Activated B cell treated with CpG ODN at 0.5 μM for 24 hours (primary cell): ENCODE measurements at regions not wholly inside any gene's neighbourhood (a gene's known extent, or its start where the extent isn't known, plus 50 kb on each side); places are given as distances from the start of the nearest gene placed in this dataset.

ENCODE experiments used
- ATAC-seq: fragments of 200-7000 bp; cut with Tn5 transposase; one replicate; pipeline ENCODE4 v1.10.0; 2021; ENCODE audit warnings: low read depth, mild to moderate bottlenecking, moderate library complexity
- CTCF ChIA-PET: fragments of 350-600 bp; sonication (Branson Sonifier 250); formaldehyde crosslinking; loops from one replicate; lab custom pipeline; 2021; ENCODE audit warnings: antibody characterized with exemption; lab: Charles Lee
- POLR2A ChIA-PET: fragments of 350-600 bp; sonication (Branson Sonifier 250); formaldehyde crosslinking; loops from one replicate; lab custom pipeline; 2021; ENCODE audit warnings: antibody characterized with exemption; lab: Charles Lee
- DNase-seq: peaks from one replicate; pipeline ENCODE4 v3.0.0; 2022
- H3K27ac Mint-ChIP-seq: one replicate; pipeline ENCODE4 v1.8.0; 2020; ENCODE audit warnings: mixed read lengths
- H3K27me3 Mint-ChIP-seq: one replicate; pipeline ENCODE4 v1.8.0; 2021; ENCODE audit warnings: mixed read lengths
- H3K36me3 Mint-ChIP-seq: one replicate; pipeline ENCODE4 v1.8.0; 2021; ENCODE audit warnings: low read depth, mixed read lengths
- H3K4me1 Mint-ChIP-seq: one replicate; pipeline ENCODE4 v1.8.0; 2021; ENCODE audit warnings: mixed read lengths
- H3K4me3 Mint-ChIP-seq: one replicate; pipeline ENCODE4 v1.8.0; 2020; ENCODE audit warnings: mild to moderate bottlenecking, mixed read lengths
- H3K9me3 Mint-ChIP-seq: one replicate; pipeline ENCODE4 v1.8.0; 2020; ENCODE audit warnings: mixed read lengths
- intact Hi-C: fragments of 100-400 bp; cut with micrococcal nuclease; formaldehyde crosslinking; loops from one replicate; pipeline ENCODE4 v1.15.1; 2024
- TF ChIP-seq, protein P1 (sequence below): fragments of 200-600 bp; IDR thresholded peaks from one replicate; pipeline ENCODE4 v1.8.0; 2022; ENCODE audit warnings: antibody characterized with exemption, mild to moderate bottlenecking

DNA sequence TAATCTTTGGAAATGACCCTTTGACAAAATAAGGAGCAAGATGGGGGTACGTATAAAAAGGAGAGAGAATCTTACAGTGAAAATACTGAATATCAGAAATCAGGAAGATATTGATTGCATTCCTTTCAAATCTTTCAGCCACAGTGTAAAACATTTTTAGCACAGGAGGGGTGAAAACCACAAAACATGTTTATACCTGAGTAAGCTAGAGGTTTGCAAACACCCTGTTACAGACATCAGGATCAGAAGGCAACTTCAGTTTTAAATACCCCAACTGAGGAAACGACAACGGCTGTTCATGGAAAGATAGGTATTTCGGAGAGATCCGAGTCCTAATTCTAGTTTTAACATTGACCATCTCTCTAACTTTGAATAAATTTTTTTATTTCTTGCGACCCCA, 69.1 kb upstream of the ITGB1 start:
- ChIA-PET CTCF (no interaction called here), POLR2A (no interaction called here)
- Mint-ChIP-seq H3K36me3 (no peaks in the 10 kb centered on the region), H3K27me3 (no peaks in the 10 kb centered on the region), H3K9me3 (no peaks in the 10 kb centered on the region), H3K4me1 (peaks cover 14% of the 10 kb centered on the region), H3K4me3 (no peak overlapping the region), H3K27ac (no peak overlapping the region)
- intact Hi-C loops: no loop called here
- no peak for ATAC-seq
- TF ChIP-seq, protein P1, sequence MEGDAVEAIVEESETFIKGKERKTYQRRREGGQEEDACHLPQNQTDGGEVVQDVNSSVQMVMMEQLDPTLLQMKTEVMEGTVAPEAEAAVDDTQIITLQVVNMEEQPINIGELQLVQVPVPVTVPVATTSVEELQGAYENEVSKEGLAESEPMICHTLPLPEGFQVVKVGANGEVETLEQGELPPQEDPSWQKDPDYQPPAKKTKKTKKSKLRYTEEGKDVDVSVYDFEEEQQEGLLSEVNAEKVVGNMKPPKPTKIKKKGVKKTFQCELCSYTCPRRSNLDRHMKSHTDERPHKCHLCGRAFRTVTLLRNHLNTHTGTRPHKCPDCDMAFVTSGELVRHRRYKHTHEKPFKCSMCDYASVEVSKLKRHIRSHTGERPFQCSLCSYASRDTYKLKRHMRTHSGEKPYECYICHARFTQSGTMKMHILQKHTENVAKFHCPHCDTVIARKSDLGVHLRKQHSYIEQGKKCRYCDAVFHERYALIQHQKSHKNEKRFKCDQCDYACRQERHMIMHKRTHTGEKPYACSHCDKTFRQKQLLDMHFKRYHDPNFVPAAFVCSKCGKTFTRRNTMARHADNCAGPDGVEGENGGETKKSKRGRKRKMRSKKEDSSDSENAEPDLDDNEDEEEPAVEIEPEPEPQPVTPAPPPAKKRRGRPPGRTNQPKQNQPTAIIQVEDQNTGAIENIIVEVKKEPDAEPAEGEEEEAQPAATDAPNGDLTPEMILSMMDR: no peak
- no peak for DNase-seq

DNA sequence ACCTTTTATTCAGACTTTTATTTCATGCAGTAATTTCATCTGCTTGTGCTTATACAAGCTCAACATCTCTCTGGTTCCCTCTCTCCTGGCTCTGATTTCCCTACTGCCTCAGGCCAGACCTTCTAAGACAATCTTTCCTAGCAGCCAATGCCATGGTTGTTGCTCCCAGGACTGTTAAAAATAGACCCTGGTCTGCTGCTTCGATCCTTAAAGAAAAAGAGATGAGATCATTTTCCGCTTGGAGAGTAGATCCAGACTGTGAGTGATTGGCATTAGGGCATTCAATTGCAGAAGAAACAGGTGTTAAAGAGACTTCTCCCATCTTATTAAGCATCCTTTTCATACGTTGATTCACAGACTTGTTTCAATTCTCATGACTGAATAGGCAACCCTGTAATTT, 68.4 kb upstream of the ITGB1 start:
- intact Hi-C loops: no loop called here
- Mint-ChIP-seq H3K4me3 (no peak overlapping the region), H3K4me1 (peaks cover 14% of the 10 kb centered on the region)

DNA sequence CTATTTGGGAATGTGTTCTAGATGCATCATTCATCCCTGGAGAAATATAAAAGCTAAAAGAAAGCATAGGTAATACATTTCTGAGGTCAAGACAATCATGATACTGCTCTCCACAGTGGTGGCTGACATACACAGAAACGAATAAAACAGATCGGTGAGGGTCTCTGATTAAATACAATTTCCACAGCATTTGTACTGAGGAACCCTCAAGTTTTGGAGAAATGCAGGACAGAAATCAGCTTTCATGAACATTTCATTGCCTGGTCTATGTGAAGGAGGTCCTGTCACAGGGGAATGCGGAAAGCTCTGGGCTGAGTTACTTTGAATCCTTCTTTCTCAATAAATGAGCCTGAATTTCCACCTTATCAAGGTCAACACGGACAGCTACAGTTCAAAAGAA, 67.9 kb upstream of the ITGB1 start:
- TF ChIP-seq, protein P1: no peak
- Mint-ChIP-seq H3K27ac (no peak overlapping the region), H3K36me3 (no peaks in the 10 kb centered on the region), H3K4me1 (peaks cover 14% of the 10 kb centered on the region), H3K4me3 (no peak overlapping the region), H3K27me3 (no peaks in the 10 kb centered on the region), H3K9me3 (no peaks in the 10 kb centered on the region)
- ChIA-PET CTCF (no interaction called here), POLR2A (no interaction called here)
- ATAC-seq: no peak
- intact Hi-C loops: no loop called here
- no peak for DNase-seq

More for the DNA sequence above, 68.4 kb upstream of the ITGB1 start:
- Mint-ChIP-seq H3K27me3 (no peaks in the 10 kb centered on the region), H3K36me3 (no peaks in the 10 kb centered on the region), H3K27ac (no peak overlapping the region), H3K9me3 (no peaks in the 10 kb centered on the region)
- ATAC-seq (no peak), DNase-seq (no peak)
- TF ChIP-seq, protein P1: no peak
- CTCF ChIA-PET: no interaction called here
- POLR2A ChIA-PET: no interaction called here

DNA sequence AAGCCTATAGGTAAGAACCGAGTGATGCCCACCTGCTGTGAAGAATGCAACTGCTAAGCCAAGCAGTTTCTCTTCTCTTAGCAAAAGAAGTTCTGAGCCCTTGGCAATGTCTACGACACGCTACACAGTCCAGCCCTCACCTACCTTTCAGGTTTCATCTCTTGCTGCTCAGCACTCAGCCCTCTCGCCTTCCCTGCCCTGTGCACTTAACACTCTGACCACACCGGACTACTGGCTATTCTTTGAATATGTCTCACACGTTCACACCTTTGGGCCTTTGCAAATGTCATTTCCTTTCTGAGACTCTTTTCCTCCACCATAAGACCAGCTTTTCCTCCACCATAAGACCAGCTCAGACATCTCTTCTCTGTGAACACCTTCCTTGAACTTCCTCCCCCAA, 67.0 kb upstream of the ITGB1 start:
- Mint-ChIP-seq H3K27me3 (no peaks in the 10 kb centered on the region), H3K4me3 (no peak overlapping the region), H3K27ac (no peak overlapping the region), H3K36me3 (no peaks in the 10 kb centered on the region), H3K9me3 (no peaks in the 10 kb centered on the region), H3K4me1 (peaks cover 14% of the 10 kb centered on the region)
- ATAC-seq (no peak), DNase-seq (no peak)
- POLR2A ChIA-PET: no interaction called here
- intact Hi-C loops: no loop called here
- TF ChIP-seq, protein P1: no peak
- CTCF ChIA-PET: interaction anchor here (1.7 kb wide), 1 partner anchor 16 kb away, joined by 5 read pairs; no protein-coding TSS in a partner anchor

DNA sequence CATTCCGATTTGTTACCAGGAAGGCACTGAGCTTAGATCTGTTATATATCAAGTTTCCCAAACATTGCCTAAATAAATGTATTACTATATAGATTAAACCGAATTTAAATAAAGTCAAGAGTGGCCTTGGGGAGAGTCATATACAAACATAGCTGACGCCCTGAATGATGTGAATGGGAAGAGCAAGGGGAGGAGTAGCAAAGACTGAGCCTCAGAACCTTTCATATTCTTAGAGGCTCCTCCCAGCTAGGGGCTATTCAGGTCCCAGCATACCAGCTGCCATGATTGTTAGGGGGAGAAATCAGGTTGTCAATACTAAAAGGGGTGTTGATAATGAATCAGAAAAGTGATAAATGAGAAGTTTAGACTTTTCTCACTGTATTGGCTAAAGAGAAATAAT, 64.7 kb upstream of the ITGB1 start:
- Mint-ChIP-seq H3K4me1 (peaks cover 14% of the 10 kb centered on the region), H3K36me3 (no peaks in the 10 kb centered on the region), H3K27me3 (peaks cover 2% of the 10 kb centered on the region), H3K27ac (no peak overlapping the region), H3K9me3 (no peaks in the 10 kb centered on the region), H3K4me3 (no peak overlapping the region)
- ChIA-PET CTCF (interaction anchor here (1.0 kb wide), 1 partner anchor 131 kb away, joined by 3 read pairs; no protein-coding TSS in a partner anchor), POLR2A (no interaction called here)
- intact Hi-C loops: no loop called here
- ATAC-seq (no peak), DNase-seq (no peak)
- TF ChIP-seq, protein P1: no peak
